Cardiac muscle cell (in vitro differentiated cells and primary cell): ENCODE measurements at regions not wholly inside any gene's neighbourhood (a gene's known extent, or its start where the extent isn't known, plus 50 kb on each side); places are given as distances from the start of the nearest gene placed in this dataset.
"Not testable (repeated sequence)": the region's sequence is repeated elsewhere in the genome, so short reads cannot be mapped to it uniquely, and the experiment has no call there.

Experiments
- DNase-seq, 2 donors: peaks; one replicate each; pipeline versions ENCODE4 v3.0.0 to v3.0.0-alpha.2; 2010 to 2017; ENCODE audit warnings: low read depth in 1 of 2, low spot score in 1 of 2
- H3K27ac ChIP-seq: fragments of 200-600 bp; sonication (generic); 2 replicates; pipeline ENCODE4 v1.5.1; 2016
- H3K27me3 ChIP-seq: fragments of 200-600 bp; sonication (generic); 2 replicates; pipeline ENCODE4 v1.6.0; 2016; ENCODE audit warnings: control low read depth
- H3K36me3 ChIP-seq: fragments of 200-600 bp; sonication (generic); 2 replicates; pipeline ENCODE4 v1.5.1; 2016; ENCODE audit warnings: control low read depth
- H3K4me1 ChIP-seq: fragments of 200-600 bp; sonication (generic); 2 replicates; pipeline ENCODE4 v1.8.1; 2017; ENCODE audit warnings: low read depth, mild to moderate bottlenecking, mixed run types
- H3K4me3 ChIP-seq: fragments of 200-600 bp; sonication (generic); 2 replicates; pipeline ENCODE4 v1.5.1; 2016; ENCODE audit warnings: mild to moderate bottlenecking
- H3K9me3 ChIP-seq: fragments of 200-600 bp; sonication (generic); 2 replicates; pipeline ENCODE4 v1.5.1; 2017; ENCODE audit warnings: low read depth, mild to moderate bottlenecking, control low read depth
- TF ChIP-seq, protein P1 (sequence below): IDR thresholded peaks from 2 replicates; pipeline ENCODE4 v1.5.1; 2012; ENCODE audit warnings: low read depth, mild to moderate bottlenecking, low read length

- Histone ChIP-seq H3K4me1 (no peaks in the 10 kb centered on the region), H3K36me3 (no peaks in the 10 kb centered on the region), H3K4me3 (no peak overlapping the region), H3K27ac (no peak overlapping the region), H3K9me3 (no peaks in the 10 kb centered on the region), H3K27me3 (no peaks in the 10 kb centered on the region)
- TF ChIP-seq, protein P1, sequence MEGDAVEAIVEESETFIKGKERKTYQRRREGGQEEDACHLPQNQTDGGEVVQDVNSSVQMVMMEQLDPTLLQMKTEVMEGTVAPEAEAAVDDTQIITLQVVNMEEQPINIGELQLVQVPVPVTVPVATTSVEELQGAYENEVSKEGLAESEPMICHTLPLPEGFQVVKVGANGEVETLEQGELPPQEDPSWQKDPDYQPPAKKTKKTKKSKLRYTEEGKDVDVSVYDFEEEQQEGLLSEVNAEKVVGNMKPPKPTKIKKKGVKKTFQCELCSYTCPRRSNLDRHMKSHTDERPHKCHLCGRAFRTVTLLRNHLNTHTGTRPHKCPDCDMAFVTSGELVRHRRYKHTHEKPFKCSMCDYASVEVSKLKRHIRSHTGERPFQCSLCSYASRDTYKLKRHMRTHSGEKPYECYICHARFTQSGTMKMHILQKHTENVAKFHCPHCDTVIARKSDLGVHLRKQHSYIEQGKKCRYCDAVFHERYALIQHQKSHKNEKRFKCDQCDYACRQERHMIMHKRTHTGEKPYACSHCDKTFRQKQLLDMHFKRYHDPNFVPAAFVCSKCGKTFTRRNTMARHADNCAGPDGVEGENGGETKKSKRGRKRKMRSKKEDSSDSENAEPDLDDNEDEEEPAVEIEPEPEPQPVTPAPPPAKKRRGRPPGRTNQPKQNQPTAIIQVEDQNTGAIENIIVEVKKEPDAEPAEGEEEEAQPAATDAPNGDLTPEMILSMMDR = no peak
- DNase-seq = no peak
Measured at GRCh38 chr7:20545016-20545415, 70.5 kb upstream of the ABCB5 start.

GRCh38 chr7:20546958-20547357 is 68.5 kb upstream of the ABCB5 start:
- DNase-seq, H3K4me3 ChIP-seq, H3K9me3 ChIP-seq, H3K4me1 ChIP-seq, H3K27ac ChIP-seq, H3K27me3 ChIP-seq, H3K36me3 ChIP-seq: not testable (repeated sequence)

GRCh38 chr7:20554072-20554471 is 61.4 kb upstream of the ABCB5 start:
- TF ChIP-seq, protein P1 = no peak

DNA sequence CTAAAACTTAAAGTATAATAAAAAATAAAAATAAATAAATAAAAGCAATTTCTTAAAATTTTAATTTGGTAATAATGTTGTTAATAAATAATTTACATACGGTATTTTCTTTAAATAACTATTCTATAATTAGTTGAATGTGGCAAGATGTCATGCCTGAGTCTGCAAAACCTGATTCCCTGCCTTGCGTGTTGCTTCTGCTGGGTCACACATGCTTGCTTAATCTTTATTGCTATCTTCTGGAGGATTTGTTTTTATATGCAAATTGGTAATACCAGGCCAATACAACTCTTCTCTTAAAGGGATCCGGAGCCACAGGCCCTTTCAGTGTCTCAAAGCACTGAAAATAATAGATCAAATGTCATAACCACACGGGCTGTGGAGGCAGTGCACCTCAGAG is 59.4 kb upstream of the ABCB5 start:
- DNase-seq = no peak

More at GRCh38 chr7:20554072-20554471, 61.4 kb upstream of the ABCB5 start:
- Histone ChIP-seq H3K9me3 (no peaks in the 10 kb centered on the region), H3K27ac (no peak overlapping the region), H3K4me1 (no peaks in the 10 kb centered on the region), H3K36me3 (no peaks in the 10 kb centered on the region), H3K4me3 (no peak overlapping the region), H3K27me3 (no peaks in the 10 kb centered on the region)
- DNase-seq = no peak

DNA sequence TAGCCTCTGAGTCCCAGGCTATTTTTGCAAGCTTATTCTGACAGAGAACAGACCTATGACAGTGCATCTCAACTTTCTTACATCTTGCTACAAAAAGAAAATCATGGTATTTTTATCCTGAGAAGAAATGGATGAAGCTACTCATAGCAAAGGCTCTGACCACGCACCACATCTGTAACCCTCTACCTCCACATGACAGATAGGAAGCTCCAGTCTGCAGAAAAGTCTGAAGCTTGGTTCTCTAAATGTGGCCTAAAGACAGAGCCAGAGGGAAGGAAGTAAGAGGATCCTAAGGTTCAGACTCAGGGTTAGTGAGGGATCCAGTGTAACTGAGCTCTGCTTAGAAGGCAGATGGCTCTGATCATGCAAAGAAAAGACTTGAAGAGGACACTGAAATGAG is 58.4 kb upstream of the ABCB5 start:
- Histone ChIP-seq H3K4me1 (no peaks in the 10 kb centered on the region), H3K9me3 (no peaks in the 10 kb centered on the region), H3K4me3 (no peak overlapping the region), H3K27ac (no peak overlapping the region), H3K36me3 (no peaks in the 10 kb centered on the region), H3K27me3 (no peaks in the 10 kb centered on the region)
- TF ChIP-seq, protein P1 = no peak
- DNase-seq = no peak

More for the DNA sequence above, 59.4 kb upstream of the ABCB5 start:
- no peaks in the 10 kb centered on the region for H3K4me1 ChIP-seq
- no peaks in the 10 kb centered on the region for H3K36me3 ChIP-seq
- TF ChIP-seq, protein P1 = no peak
- H3K4me3 ChIP-seq = no peak overlapping the region
- no peak overlapping the region for H3K27ac ChIP-seq
- no peaks in the 10 kb centered on the region for H3K27me3 ChIP-seq
- no peaks in the 10 kb centered on the region for H3K9me3 ChIP-seq

DNA sequence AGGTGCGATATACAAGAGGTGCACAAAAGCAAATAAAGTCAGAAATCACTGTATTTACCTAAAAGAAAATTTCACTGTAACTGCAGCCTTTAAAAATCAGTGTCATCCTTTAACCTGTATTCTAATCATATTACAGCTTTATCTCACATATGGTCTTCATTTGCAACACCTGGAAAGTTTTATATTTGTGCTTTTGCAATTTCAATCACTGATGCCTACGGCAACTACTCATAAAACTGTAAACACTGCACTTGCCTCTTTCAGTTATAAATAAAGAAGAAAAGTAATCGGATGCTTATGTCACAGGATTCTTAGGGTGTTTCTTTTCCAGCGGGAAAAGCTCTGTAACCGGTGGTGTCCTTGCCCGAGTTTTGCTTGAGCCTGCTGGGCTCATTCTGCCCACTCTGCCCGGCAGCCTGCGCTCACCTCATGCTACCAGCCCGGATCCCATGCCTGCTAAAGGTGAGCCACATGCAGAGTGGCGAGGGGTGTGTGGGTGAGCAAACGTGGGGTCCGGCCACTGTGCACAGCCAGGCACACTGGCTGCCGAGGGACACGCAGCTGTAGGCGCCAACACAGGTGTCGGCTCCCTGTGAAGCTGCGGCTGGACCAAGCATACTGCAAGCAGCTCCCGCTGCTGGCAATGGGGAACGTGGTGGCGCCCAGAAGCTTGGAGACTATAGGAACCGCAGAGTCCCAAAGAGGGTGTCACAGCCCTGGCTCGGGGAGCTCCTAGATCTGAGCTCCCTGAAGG is 56.3 kb upstream of the ABCB5 start:
- Histone ChIP-seq H3K27ac (no peak overlapping the region), H3K27me3 (no peaks in the 10 kb centered on the region), H3K36me3 (no peaks in the 10 kb centered on the region), H3K4me1 (no peaks in the 10 kb centered on the region), H3K9me3 (no peaks in the 10 kb centered on the region), H3K4me3 (no peak overlapping the region)
- DNase-seq = no peak
- TF ChIP-seq, protein P1 = no peak
